Upper lobe of left lung (tissue), 4 donors: ENCODE measurements at regions not wholly inside any gene's neighbourhood (a gene's known extent, or its start where the extent isn't known, plus 50 kb on each side); places are given as distances from the start of the nearest gene placed in this dataset.

ENCODE experiments used
- CTCF ChIP-seq, 6 experiments: fragments of 450-650 bp in 4 of 6; fragments of 200-600 bp in 2 of 6; sonication (generic) in 2 of 6; IDR thresholded peaks; one replicate each; pipeline ENCODE4 v1.5.1; 2016 to 2019; ENCODE audit warnings: antibody characterized with exemption in 6 of 6
- POLR2A ChIP-seq, 4 donors: fragments of 450-650 bp; IDR thresholded peaks; one replicate each; pipeline ENCODE4 v1.5.1; 2016 to 2017; ENCODE audit warnings: antibody characterized with exemption in 4 of 4, mild to moderate bottlenecking in 2 of 4
- POLR2AphosphoS5 ChIP-seq, 2 donors: sonication (generic); formaldehyde crosslinking; IDR thresholded peaks; one replicate each; pipeline ENCODE4 v1.5.1; 2017; ENCODE audit warnings: antibody characterized with exemption in 2 of 2

- no peak for TF ChIP-seq CTCF (IDR thresholded peaks at IDR 0.05)
- TF ChIP-seq POLR2AphosphoS5 (IDR thresholded peaks at IDR 0.05): no peak
- TF ChIP-seq POLR2A (IDR thresholded peaks at IDR 0.05): no peak
Measured at GRCh38 chr7:34552502-34552901, 105.5 kb upstream of the NPSR1 start.
